Aorta (tissue), 5 donors: ENCODE measurements at regions not wholly inside any gene's neighbourhood (a gene's known extent, or its start where the extent isn't known, plus 50 kb on each side); places are given as distances from the start of the nearest gene placed in this dataset.

ENCODE experiments used
- ATAC-seq: fragments of 200-7000 bp; cut with Tn5 transposase; one replicate; pipeline ENCODE4 v1.9.1; 2022; ENCODE audit warnings: moderate library complexity; ENCODE audit not compliant: low FRiP score
- DNase-seq, 2 donors: peaks; one replicate each; pipeline ENCODE4 v3.0.0-alpha.2; 2020
- H3K27ac ChIP-seq, 2 donors: one replicate each; pipeline ENCODE4 v1.5.1; 2013; ENCODE audit warnings: low read length in 2 of 2, mild to moderate bottlenecking in 2 of 2, moderate library complexity in 2 of 2, control low read depth in 1 of 2, inconsistent platforms in 1 of 2, low read depth in 1 of 2
- H3K27me3 ChIP-seq, 2 donors: one replicate each; pipeline ENCODE4 v1.6.1; 2013; ENCODE audit warnings: control low read depth in 1 of 2, low read length in 1 of 2, mild to moderate bottlenecking in 1 of 2, moderate library complexity in 1 of 2; ENCODE audit not compliant: insufficient read depth in 2 of 2, control insufficient read depth in 1 of 2
- H3K36me3 ChIP-seq, 2 donors: one replicate each; pipeline ENCODE4 v1.6.1; 2013; ENCODE audit warnings: control low read depth in 1 of 2, low read length in 1 of 2, mild to moderate bottlenecking in 1 of 2; ENCODE audit not compliant: insufficient read depth in 2 of 2, control insufficient read depth in 1 of 2
- H3K4me1 ChIP-seq, 2 donors: one replicate each; pipeline ENCODE4 v1.6.1; 2013; ENCODE audit warnings: low read length in 2 of 2, control low read depth in 1 of 2, mild to moderate bottlenecking in 1 of 2, moderate library complexity in 1 of 2; ENCODE audit not compliant: insufficient read depth in 2 of 2, control insufficient read depth in 1 of 2
- H3K4me3 ChIP-seq, 2 donors: one replicate each; pipeline ENCODE4 v1.5.1; 2013; ENCODE audit warnings: low read length in 2 of 2, control low read depth in 1 of 2, mild to moderate bottlenecking in 1 of 2
- H3K9me3 ChIP-seq: one replicate; pipeline ENCODE4 v1.6.1; 2013; ENCODE audit warnings: mild to moderate bottlenecking, low read length; ENCODE audit not compliant: control insufficient read depth
- WGBS, 2 donors: extraction: QIAGEN DNeasy Blood & Tissue Kit; methylation state at CpG; one replicate each; pipeline ENCODE4 v1.1.7; 2013; 5-methylcytosine and 5-hydroxymethylcytosine counted together
- intact Hi-C, 2 donors: fragments of 100-400 bp; cut with DNase I; formaldehyde crosslinking; loops; one replicate each; pipeline versions ENCODE4 v1.14.2 to v1.15.0; 2022
- donor health status: healthy with polysubstance abuse.
- donor health status: Bipolar disorder and iron deficiency.
- donor health status: DM: no; HTN: no; CAD: no.
- donor health status: DM: no; HTN: no; CAD: no.
- donor health status: DM: yes; HTN: yes; CAD: no.

GRCh38 chr2:204313256-204313655 lies 232.0 kb upstream of the PARD3B start:
- ATAC-seq (no peak), DNase-seq (no peak)
- intact Hi-C loops, result no loop called here
- Histone ChIP-seq H3K4me1 (no peaks in the 10 kb centered on the region), H3K4me3 (no peak overlapping the region), H3K27ac (no peak overlapping the region), H3K27me3 (no peaks in the 10 kb centered on the region), H3K9me3 (no peaks in the 10 kb centered on the region), H3K36me3 (no peaks in the 10 kb centered on the region)
- 90 to 95% methylated on average over 1 of the region's 1 CpG for WGBS, 2 donors

GRCh38 chr2:204315236-204315662 lies 230.0 kb upstream of the PARD3B start:
- ATAC-seq (no peak), DNase-seq (peak in 1 of 2 donors; percentile 70)
- intact Hi-C loops, result no loop called here
- H3K9me3 ChIP-seq, result no peaks in the 10 kb centered on the region
- no peaks in the 10 kb centered on the region for H3K27me3 ChIP-seq
- 2 to 3% methylated on average over 13 of the region's 13 CpGs for WGBS, 2 donors
- H3K36me3 ChIP-seq, result no peaks in the 10 kb centered on the region
- no peaks in the 10 kb centered on the region for H3K4me1 ChIP-seq
- peak overlapping the region in 1 of 2 donors; percentile 35 for H3K4me3 ChIP-seq
- no peak overlapping the region for H3K27ac ChIP-seq

GRCh38 chr2:204317640-204318039 lies 227.6 kb upstream of the PARD3B start:
- no peak overlapping the region for H3K4me3 ChIP-seq
- no peaks in the 10 kb centered on the region for H3K36me3 ChIP-seq
- 93 to 96% methylated on average over 5 of the region's 5 CpGs for WGBS, 2 donors
- peaks cover 0 to 1% of the 10 kb centered on the region in 2 donors for H3K27me3 ChIP-seq
- H3K4me1 ChIP-seq, result no peaks in the 10 kb centered on the region
- intact Hi-C loops, result no loop called here
- H3K27ac ChIP-seq, result no peak overlapping the region
- no peaks in the 10 kb centered on the region for H3K9me3 ChIP-seq
- ATAC-seq, result no peak
- DNase-seq, result peak in 1 of 2 donors; percentile 55

- Histone ChIP-seq H3K27ac (no peak overlapping the region), H3K36me3 (no peaks in the 10 kb centered on the region), H3K27me3 (peaks cover 0 to 1% of the 10 kb centered on the region in 2 donors), H3K4me3 (no peak overlapping the region), H3K9me3 (no peaks in the 10 kb centered on the region), H3K4me1 (no peaks in the 10 kb centered on the region)
- intact Hi-C loops, result loop anchor here (5.0 to 10.0 kb wide), 3 partner anchors 371 to 1604 kb away; no protein-coding TSS in a partner anchor
- 90 to 93% methylated on average over 10 of the region's 10 CpGs for WGBS, 2 donors
- no peak for ATAC-seq
- DNase-seq, result peak in 1 of 2 donors; percentile 24
These were observed 224.1 kb upstream of the PARD3B start for GRCh38 chr2:204321027-204321800.

GRCh38 chr2:204321910-204322751 lies 223.1 kb upstream of the PARD3B start:
- H3K36me3 ChIP-seq, result no peaks in the 10 kb centered on the region
- H3K4me3 ChIP-seq, result no peak overlapping the region
- H3K27ac ChIP-seq, result no peak overlapping the region
- no peaks in the 10 kb centered on the region for H3K9me3 ChIP-seq
- DNase-seq (peak in 1 of 2 donors; percentile 38), ATAC-seq (peak; percentile 34)
- H3K4me1 ChIP-seq, result no peaks in the 10 kb centered on the region
- H3K27me3 ChIP-seq, result peaks cover 0 to 1% of the 10 kb centered on the region in 2 donors
- 56 to 59% methylated on average over 9 of the region's 9 CpGs for WGBS, 2 donors
- intact Hi-C loops, result loop anchor here (5.0 to 10.0 kb wide), 3 partner anchors 370 to 1603 kb away; no protein-coding TSS in a partner anchor

GRCh38 chr2:204325468-204325867 lies 219.8 kb upstream of the PARD3B start:
- DNase-seq (no peak), ATAC-seq (peak; percentile 85)
- H3K9me3 ChIP-seq, result no peaks in the 10 kb centered on the region
- intact Hi-C loops, result loop anchor here (5.0 to 10.0 kb wide), 3 partner anchors 367 to 1599 kb away; no protein-coding TSS in a partner anchor
- H3K4me1 ChIP-seq, result no peaks in the 10 kb centered on the region
- no peak overlapping the region for H3K4me3 ChIP-seq
- H3K27me3 ChIP-seq, result peaks cover 0 to 1% of the 10 kb centered on the region in 2 donors
- H3K27ac ChIP-seq, result no peak overlapping the region
- H3K36me3 ChIP-seq, result no peaks in the 10 kb centered on the region
- WGBS, 2 donors, result 13 to 14% methylated on average over 7 of the region's 7 CpGs

GRCh38 chr2:204328373-204328772 lies 216.9 kb upstream of the PARD3B start:
- Histone ChIP-seq H3K27me3 (no peaks in the 10 kb centered on the region), H3K27ac (no peak overlapping the region), H3K4me3 (no peak overlapping the region), H3K36me3 (no peaks in the 10 kb centered on the region), H3K4me1 (no peaks in the 10 kb centered on the region), H3K9me3 (no peaks in the 10 kb centered on the region)
- DNase-seq, result no peak
- intact Hi-C loops, result loop anchor here (5.0 to 10.0 kb wide), 3 partner anchors 364 to 1596 kb away; no protein-coding TSS in a partner anchor
- 93 to 95% methylated on average over 7 of the region's 7 CpGs for WGBS, 2 donors
- ATAC-seq, result no peak

GRCh38 chr2:204329016-204329415 lies 216.3 kb upstream of the PARD3B start:
- no peak for ATAC-seq
- H3K9me3 ChIP-seq, result no peaks in the 10 kb centered on the region
- DNase-seq, result no peak
- H3K27ac ChIP-seq, result no peak overlapping the region
- H3K4me1 ChIP-seq, result no peaks in the 10 kb centered on the region
- no peaks in the 10 kb centered on the region for H3K36me3 ChIP-seq
- intact Hi-C loops, result loop anchor here (5.0 to 10.0 kb wide), 3 partner anchors 363 to 1596 kb away; no protein-coding TSS in a partner anchor
- no peak overlapping the region for H3K4me3 ChIP-seq
- no peaks in the 10 kb centered on the region for H3K27me3 ChIP-seq
- WGBS, 2 donors, result 91 to 92% methylated on average over 6 of the region's 6 CpGs
